Type B pancreatic cell (in vitro differentiated cells): ENCODE measurements at regions not wholly inside any gene's neighbourhood (a gene's known extent, or its start where the extent isn't known, plus 50 kb on each side); places are given as distances from the start of the nearest gene placed in this dataset.

ENCODE experiments used
- DNase-seq: peaks from one replicate; pipeline ENCODE4 v3.0.0; 2021; ENCODE audit warnings: mixed read lengths; ENCODE audit not compliant: unreplicated experiment; ENCODE audit errors: extremely low spot score
- H3K27ac Mint-ChIP-seq: 2 replicates; pipeline ENCODE4 v1.8.0; 2021; ENCODE audit warnings: mild to moderate bottlenecking, mixed read lengths
- H3K27me3 Mint-ChIP-seq: 2 replicates; pipeline ENCODE4 v1.8.0; 2021; ENCODE audit warnings: mixed read lengths
- H3K36me3 Mint-ChIP-seq: 2 replicates; pipeline ENCODE4 v1.8.0; 2021; ENCODE audit warnings: mixed read lengths
- H3K4me1 Mint-ChIP-seq: one replicate; pipeline ENCODE4 v1.8.0; 2021; ENCODE audit warnings: mixed read lengths; ENCODE audit not compliant: unreplicated experiment
- H3K4me3 Mint-ChIP-seq: 2 replicates; pipeline ENCODE4 v1.8.0; 2021; ENCODE audit warnings: mild to moderate bottlenecking, mixed read lengths
- H3K9me3 Mint-ChIP-seq: 2 replicates; pipeline ENCODE4 v1.8.0; 2021; ENCODE audit warnings: mixed read lengths
- CTCF ChIP-seq: fragments of 200-600 bp; sonication (generic); conservative IDR thresholded peaks from 2 replicates; pipeline ENCODE4 v1.5.0; 2021; ENCODE audit warnings: antibody characterized with exemption, mild to moderate bottlenecking

GRCh38 chr20:46832555-46832954, 62.1 kb upstream of the EYA2 start:
- H3K27ac Mint-ChIP-seq: no peak overlapping the region
- TF ChIP-seq CTCF: no peak

GRCh38 chr20:46833360-46833759, 61.3 kb upstream of the EYA2 start:
- Mint-ChIP-seq H3K4me3 (no peak overlapping the region), H3K4me1 (peaks cover 16% of the 10 kb centered on the region), H3K27me3 (no peaks in the 10 kb centered on the region), H3K9me3 (no peaks in the 10 kb centered on the region), H3K36me3 (no peaks in the 10 kb centered on the region), H3K27ac (no peak overlapping the region)
- no peak for TF ChIP-seq CTCF
- no peak for DNase-seq

More at GRCh38 chr20:46832555-46832954, 62.1 kb upstream of the EYA2 start:
- Mint-ChIP-seq H3K27me3 (peaks cover 3% of the 10 kb centered on the region), H3K9me3 (no peaks in the 10 kb centered on the region), H3K36me3 (no peaks in the 10 kb centered on the region), H3K4me3 (no peak overlapping the region), H3K4me1 (peaks cover 17% of the 10 kb centered on the region)
- DNase-seq: peak; percentile 7

DNA sequence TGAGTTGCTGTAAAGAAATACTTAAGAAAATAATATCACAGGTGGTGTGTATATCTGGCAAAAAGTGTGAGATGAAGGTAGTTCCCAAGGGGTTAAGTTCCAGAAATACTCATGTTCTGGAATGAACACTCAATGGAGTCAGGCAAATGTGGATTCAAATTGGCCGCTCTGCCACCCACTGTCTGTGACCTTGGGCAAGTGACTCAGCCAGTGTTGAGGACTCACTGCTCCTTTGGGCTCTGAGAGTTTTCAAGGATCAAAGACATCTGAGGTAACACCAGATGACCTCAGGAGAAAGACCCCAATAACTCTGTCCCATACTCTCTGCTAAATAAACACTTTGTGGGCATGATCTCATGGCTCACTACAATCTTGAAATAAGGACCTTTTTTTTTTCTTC, 59.2 kb upstream of the EYA2 start:
- Mint-ChIP-seq H3K4me3 (no peak overlapping the region), H3K4me1 (peaks cover 15% of the 10 kb centered on the region), H3K27ac (no peak overlapping the region), H3K36me3 (no peaks in the 10 kb centered on the region), H3K27me3 (no peaks in the 10 kb centered on the region), H3K9me3 (no peaks in the 10 kb centered on the region)
- no peak for DNase-seq
- no peak for TF ChIP-seq CTCF

GRCh38 chr20:46837083-46837482, 57.6 kb upstream of the EYA2 start:
- no peak for TF ChIP-seq CTCF
- H3K4me3 Mint-ChIP-seq: no peak overlapping the region
- no peak for DNase-seq
- H3K9me3 Mint-ChIP-seq: no peaks in the 10 kb centered on the region
- peaks cover 15% of the 10 kb centered on the region for H3K4me1 Mint-ChIP-seq
- H3K27me3 Mint-ChIP-seq: no peaks in the 10 kb centered on the region
- H3K27ac Mint-ChIP-seq: no peak overlapping the region
- H3K36me3 Mint-ChIP-seq: no peaks in the 10 kb centered on the region

DNA sequence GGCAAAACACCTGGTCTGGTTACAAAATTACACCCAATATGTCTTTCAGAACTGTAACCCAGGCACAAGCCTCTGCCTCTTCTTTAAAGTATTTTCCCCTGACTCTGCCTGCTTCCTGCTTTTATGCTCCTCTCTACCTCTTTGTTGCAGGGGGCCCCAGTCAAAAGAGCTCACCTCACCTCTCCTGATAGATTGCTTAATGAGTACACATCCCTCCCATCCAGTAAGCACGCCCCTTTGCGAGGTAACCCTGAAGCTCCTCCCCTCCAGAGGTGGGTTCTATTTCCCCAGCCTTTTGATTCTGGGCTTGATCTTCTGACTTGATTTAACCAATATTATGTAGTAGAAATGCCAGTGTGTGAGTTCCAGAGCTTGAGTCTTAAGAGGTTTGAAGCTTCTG, 56.6 kb upstream of the EYA2 start:
- no peak for TF ChIP-seq CTCF
- H3K27ac Mint-ChIP-seq: no peak overlapping the region

More for the DNA sequence above, 56.6 kb upstream of the EYA2 start:
- no peaks in the 10 kb centered on the region for H3K27me3 Mint-ChIP-seq
- H3K36me3 Mint-ChIP-seq: no peaks in the 10 kb centered on the region
- no peak for DNase-seq
- H3K4me1 Mint-ChIP-seq: peaks cover 15% of the 10 kb centered on the region
- H3K4me3 Mint-ChIP-seq: no peak overlapping the region
- H3K9me3 Mint-ChIP-seq: no peaks in the 10 kb centered on the region
